HG02852 (cell line): ENCODE measurements at regions not wholly inside any gene's neighbourhood (a gene's known extent, or its start where the extent isn't known, plus 50 kb on each side); places are given as distances from the start of the nearest gene placed in this dataset.

ENCODE experiments used
- ATAC-seq: cut with Tn5 transposase; IDR thresholded peaks from one replicate; pipeline ENCODE4 v1.9.1; 2021; ENCODE audit warnings: mild to moderate bottlenecking, moderate library complexity; ENCODE audit not compliant: unreplicated experiment

DNA sequence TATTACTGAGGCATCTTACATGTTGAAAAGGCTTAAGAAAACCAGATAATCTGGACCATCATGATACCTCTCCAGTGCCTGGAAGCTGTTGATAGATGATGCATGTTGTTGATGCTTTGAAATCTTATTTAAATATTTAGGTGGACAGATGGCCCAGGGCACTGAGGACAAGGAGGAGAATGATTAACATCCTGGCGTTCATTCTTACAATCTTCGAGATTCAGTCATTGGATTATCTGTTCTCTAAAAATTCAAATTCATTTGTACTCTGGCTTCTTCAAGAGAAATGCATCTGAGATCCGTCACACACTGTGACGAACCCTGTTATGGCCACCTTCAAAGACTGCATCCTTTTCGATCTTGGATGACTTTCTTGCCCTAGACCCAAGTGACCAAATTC lies 121.3 kb upstream of the IGF1 start:
- no peak for ATAC-seq

DNA sequence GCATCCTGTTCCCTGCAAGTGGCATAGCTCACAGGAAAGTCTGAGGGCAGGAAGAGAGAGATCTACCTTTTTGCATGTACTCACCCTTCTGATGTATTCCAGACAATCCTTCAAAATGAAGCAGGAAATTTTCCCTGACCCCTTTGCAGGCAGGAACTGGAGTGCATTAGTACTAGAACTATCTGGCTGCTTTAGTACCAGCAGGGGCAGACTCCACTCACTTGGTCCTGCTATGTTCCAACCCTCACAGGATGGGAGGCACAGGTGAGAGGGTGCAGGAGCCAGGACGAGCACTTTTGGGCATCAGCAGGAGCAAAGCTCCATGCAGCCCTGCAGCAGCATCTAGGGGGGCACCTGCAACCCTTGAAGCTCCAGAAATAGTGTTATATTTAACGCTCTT lies 116.3 kb upstream of the IGF1 start:
- ATAC-seq, result no peak

DNA sequence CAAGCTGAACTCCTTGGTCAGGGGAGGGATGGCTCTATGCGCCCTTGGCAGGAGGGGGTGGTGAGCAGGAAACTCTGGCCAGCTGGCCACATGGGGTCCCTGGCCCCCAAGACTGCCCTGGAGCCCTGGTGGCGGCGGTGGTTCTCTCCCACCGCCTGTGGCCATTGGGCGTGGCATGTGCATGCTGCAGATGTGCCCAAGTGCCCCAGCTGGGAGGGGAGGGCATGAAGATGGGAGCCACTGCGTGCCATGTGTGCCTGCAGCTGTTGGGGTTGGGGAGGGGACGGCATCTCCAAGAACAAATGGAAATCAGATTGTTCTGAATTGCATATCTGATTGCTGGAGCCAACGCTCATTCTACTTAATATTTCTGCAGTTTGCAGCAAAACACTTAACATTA lies 115.7 kb upstream of the IGF1 start:
- ATAC-seq, result no peak

DNA sequence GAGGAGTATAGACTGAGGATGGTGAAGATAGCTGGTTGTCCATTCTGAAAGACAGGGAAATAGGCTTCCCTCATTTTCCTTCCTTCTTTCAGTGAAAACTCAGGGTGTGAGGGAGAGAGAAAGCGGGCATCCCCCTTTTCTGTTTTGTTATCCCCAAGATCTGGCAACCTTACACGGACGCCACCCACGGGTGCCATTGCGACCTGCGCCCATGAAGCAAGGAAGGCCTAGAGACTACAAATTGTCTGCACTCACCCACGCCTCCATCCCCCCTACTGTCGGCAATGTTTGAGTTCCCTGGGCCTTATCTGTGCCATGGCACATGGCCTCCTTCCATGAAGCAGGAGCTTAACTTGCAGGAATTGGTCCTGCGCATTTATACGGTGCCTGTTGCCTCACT lies 115.0 kb upstream of the IGF1 start:
- no peak for ATAC-seq

DNA sequence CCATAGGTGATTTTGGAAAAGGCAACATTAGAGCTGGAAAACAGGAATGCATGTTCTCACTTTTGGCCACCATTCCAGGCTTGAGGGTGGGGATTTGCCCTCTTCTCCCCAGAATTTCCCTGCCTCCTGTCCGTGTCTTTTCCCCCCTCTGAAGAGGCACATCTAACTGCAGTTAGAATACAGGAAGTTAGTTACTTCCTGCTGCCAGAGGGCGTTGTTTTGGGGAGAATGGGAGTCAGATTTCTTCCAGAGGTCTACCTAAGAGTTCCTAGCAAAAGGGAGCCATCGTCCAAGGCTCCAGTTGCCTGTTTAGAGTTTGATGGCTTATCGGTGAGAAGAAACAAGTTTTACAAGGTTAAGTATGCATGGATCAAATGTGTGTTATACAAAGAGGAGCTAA lies 112.8 kb upstream of the IGF1 start:
- no peak for ATAC-seq

DNA sequence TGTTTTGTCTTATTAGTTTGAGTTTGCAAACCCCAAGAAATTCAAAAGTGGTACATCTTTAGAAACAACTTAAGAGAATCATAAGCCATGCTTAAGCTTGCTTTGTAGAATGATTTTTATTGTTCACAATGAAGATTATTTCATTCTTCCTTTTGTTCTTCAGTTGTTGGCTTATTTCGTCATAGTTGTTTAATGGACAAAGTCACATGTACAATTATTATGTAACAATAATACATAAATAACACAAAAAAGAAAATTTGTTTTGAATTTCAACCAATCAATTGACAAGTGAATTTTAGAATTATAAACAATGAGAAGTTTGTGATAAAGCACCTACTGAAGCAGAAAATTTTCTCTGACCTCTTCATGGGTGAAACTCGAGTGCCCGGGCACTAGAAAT lies 111.8 kb upstream of the IGF1 start:
- no peak for ATAC-seq

DNA sequence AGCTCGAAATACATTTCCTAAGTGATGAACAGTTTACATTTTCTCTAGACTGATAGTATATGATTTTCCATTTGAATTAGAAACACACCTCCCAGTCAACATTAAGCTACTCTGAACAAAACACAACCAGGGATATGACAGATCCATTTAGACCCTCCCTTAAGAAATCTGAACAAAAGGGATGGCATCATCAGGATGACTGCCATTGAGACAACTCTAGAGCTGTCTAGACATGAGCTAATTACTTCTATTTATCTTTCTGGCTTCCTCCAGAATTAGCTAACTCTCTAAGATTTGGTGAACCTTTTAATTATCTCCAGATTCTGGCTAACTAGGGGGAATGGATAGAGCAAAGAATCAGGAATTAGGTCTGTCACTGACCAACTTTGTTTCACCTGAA lies 92.9 kb upstream of the IGF1 start:
- ATAC-seq, result no peak

DNA sequence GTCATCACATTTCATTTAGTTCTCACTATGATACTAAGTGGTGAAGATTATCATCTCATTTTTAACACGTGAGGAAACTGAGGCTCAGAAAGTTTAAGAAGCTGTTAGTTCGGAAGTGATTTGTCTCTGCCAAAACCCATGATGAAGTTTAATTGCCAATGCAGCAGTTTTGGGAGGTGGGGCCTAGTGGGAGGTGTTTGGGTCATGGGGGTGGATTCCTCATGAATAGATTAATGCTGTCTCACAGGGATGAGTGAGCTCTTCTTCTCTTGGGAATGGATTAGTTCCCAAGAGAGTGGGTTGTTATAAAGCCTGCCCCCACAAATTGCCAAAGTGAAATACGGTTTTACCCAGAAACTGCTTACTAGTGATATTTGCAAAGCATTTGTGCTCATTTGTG lies 91.5 kb upstream of the IGF1 start:
- ATAC-seq, result no peak

DNA sequence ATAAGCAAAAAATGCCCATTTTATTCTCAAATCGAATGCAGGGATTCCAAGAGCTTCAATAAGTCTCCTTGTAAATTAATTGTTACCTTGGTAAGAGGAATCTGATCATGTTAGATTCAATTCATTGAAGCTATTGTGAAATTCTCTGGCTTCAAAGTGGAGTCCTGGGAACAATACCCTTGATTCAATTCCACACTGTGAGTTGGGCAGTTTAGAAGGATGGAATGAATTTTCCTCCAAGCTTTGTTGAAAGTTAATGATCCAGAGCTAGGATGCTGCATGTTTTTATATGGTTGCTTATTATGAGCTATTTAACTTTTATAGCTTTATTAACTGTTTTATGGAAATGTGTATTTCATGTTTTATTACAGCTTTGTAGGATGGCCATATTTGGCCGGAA lies 89.9 kb upstream of the IGF1 start:
- ATAC-seq, result no peak

DNA sequence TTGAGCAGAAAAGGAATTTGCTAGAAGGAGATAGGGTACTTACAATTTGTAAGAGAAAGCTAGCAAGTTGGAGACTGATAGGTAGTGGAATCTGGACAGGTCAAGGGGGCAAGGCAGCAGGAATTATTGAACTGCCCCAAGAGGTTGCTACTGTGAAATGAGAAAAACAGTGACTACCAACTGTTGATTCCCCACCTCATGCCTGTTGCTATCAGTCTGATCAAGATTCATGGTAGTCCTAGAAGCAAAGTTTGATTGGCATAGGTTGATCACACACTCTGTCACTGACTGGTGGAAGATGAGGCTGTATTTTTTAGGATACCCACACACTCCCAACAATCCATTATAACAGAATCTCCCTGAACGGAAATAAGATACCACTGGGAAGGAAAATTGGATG lies 89.4 kb upstream of the IGF1 start:
- no peak for ATAC-seq

DNA sequence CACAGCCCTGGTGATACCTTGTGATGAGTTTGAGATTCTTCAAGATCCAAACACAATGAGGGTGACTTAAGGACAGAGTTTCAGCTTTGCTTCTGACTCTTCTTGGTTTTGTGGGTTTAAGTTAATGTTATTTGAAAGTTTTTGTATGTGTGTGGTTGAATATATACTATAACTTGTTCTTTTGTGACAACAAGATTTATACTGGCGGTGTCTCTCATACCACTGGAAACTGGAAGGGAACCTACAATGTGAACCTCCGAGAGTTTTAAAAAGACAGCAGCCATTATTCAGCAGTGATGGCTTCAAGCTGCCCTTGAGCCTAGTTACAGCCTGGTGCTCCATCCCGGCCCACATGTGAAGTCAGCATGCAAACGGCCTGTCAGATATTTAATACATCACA lies 87.9 kb upstream of the IGF1 start:
- ATAC-seq, result no peak

DNA sequence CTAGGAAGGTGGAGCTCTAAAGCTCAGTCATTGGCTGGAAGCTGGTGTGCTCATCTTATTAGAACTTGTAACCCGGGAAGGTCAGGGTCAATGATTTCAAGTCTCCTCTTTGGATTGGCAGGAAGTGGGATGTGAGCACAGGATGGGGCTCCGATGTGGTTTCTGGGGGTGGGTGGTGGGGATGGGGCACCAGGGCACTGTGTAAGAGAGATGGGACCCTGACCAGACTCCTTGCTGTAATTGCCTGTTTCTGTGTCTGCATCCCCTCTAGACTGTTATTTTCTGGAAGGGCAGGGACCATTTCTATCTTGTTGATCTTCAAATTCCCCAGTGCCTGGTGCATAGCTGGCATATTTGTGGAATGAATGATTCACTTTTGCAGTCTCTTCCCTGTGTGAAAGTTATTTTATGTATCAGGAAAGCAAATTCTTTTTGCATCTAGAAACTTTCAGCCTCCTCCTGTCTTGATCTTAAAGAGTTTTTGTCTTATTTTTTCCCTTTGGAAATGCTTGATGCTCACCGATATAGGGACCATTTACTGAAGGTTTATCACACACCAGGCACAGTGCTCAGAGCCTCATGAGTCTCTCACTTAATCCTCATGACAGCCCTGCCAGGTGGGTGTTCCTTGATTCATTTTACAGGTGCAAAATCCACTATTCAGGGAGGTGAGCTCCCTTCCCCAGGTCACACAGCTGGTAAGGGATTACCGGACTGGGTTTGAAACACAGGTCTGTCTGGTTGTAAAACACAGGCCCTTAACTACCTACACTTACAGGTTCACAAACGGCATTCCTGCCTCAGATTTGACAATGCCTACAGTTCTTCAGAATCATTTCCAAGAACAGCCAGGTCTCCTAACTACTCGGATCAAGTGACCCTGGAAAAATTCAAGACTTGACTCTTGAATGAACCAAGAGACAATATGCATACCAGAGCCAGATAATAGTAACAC lies 86.9 kb upstream of the IGF1 start:
- no peak for ATAC-seq

DNA sequence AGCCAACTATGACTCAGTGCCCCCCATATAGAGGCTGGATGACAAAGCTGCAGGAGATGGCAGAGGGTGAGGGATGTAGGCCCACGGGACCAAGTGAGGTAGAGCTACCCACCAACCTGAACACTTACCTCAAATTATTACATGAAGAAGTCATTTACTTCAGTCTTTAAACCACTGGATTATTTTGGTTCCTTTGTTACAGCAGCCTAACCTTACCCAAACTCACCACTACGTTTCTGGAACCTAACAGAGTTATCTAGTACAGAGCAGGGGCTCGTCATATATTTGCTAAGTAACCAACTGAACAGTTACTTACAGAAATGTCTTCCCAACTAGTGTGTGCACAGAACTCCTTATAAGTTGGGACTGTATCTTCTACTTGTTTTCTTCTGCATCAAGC lies 85.2 kb upstream of the IGF1 start:
- no peak for ATAC-seq

DNA sequence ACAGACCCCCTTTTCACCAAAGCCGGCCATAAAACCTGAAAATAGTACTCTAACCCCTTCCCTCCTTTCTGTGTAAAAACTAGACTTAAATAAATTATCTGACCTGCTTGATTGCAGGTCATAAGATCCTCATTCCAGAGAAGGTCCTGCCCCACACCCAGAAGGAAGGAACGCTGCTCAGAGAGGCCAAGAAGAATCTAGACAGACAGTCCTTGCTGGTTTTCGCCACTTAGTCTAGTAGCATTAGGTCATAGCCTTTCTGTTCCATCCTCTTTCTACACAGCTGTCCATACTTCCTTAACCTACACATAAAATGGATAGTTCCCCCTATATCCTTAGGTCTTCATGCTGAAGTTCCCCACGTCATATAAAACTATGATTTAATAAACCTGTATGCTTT lies 83.7 kb upstream of the IGF1 start:
- no peak for ATAC-seq

DNA sequence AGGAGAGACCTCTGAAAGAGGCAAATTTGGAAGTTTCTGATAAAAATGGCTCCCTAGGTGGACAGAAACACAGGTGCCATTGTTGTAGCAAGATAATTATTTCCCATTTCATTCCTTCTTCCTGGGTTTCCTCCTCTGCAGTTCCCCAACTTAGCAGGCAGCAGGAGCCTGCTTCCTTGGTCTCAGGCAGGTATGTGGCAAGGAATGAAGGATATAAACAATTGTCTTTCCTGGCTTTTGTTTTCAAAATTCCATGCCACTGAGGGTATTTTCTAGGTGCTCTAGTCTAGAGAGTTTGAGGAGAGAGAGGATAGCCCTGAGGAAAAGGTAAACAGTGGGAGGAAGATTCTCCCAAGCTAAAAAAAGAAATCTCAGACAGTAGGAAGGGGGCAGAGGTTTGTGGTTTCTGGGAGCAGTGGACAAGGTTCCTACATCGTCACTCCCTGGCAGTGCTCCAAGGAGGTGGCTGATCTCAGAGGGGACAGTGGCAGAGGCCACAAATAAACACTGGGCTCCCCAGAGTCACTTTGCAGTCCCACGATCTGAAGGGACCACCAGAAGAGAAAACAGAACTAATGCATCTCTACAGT lies 82.6 kb upstream of the IGF1 start:
- no peak for ATAC-seq

DNA sequence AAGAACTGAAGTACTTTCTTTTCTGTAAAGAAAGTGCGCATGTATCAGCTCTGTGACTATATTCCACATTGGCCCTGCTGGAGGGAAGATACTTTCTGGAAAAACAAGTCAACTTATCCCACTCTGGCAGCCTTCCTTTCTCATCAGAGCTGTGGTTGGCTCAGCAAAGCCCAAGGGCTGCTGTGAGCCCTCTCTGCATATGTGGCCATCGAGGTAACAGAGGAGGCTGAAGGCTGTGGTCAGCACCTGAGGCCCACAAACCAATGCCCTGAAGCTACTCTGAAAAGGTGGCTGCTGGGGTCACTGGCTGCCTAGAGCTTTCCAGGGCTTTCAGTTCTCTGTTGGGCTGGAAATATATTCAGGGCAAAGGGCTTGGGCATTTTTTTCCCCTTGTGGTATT lies 70.8 kb upstream of the IGF1 start:
- ATAC-seq, result no peak

DNA sequence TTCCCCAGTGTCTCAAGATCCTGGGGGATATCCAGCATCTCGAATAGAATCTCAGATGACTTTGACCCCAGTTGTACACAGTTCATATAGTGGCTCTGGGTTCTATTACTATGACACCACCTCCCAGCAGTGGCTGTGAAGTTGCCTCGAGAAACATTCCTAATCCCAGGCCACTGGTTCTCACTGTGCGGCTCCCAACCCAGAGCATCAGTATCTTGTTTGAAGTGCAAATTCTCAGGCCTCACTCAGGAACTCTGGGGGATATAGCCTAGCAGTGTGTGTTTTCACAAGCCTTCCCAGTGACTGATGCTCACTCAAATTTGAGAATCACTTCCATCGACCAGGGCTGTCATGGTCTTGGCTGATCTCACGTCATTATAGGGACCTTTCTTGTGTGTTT lies 69.3 kb upstream of the IGF1 start:
- ATAC-seq, result no peak

DNA sequence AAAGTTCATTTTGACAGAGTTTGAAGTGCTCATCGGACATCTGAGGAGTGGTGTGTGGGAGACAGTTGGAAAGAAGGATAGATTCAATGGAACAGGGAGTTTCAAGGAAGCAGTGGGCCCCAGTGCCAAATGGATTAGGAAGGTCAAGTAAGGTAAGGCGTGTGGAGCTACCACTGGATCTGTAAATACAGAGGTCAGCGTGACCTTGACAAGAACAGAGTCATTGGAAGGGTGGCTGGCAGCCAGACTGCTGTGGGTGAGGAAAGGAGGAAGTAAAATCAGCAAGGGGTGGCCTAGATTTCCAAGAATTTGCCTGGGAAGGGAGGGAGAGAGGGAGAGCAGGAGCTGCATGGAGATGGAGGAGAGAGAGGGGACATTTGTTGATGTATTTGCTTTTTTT lies 68.2 kb upstream of the IGF1 start:
- no peak for ATAC-seq

DNA sequence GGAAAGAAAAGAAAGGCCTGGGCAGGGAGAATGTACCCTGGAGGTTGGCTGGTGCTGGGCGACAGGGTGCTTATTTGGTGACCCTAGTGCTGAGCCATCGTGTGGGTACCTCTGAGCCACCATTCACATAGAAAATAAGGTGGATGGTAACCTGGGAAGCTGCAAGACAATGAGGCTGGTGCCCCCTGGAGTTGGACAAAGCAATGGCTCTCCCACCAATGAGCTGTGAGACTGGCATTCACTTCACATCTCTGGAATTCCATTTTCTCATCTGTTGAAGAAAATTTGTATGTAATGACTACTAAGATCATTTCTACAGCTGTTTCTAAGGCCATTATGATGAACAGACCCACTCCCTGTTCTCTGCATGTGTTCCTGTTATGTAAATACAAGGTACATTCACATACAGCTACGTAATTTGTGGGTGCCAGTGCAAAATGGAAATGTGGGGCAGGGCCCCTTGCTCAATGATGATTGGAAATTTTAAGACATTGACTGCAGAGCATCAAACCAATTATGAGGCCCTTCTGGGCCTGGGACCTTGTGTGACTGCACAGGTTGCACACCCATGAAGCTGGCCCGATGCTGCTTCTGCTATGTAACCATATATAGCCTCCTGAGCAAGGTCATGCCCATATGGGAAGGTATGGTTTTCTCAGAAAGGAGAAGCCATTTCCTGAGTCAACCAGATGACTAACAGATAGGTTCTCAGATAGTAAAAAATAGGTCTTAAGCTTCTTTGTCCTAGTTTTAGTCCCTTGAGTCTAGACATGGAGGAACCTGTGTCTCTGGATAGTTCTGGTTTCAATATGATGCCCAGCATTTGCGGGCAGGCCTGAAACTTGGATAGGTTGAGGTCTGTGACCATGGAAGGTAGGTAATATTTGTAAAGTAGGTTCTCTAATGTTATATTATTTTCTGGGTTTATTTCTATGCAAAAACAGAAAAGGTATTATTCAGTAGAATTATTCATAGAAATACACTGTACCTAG lies 63.4 kb upstream of the IGF1 start:
- ATAC-seq, result no peak

DNA sequence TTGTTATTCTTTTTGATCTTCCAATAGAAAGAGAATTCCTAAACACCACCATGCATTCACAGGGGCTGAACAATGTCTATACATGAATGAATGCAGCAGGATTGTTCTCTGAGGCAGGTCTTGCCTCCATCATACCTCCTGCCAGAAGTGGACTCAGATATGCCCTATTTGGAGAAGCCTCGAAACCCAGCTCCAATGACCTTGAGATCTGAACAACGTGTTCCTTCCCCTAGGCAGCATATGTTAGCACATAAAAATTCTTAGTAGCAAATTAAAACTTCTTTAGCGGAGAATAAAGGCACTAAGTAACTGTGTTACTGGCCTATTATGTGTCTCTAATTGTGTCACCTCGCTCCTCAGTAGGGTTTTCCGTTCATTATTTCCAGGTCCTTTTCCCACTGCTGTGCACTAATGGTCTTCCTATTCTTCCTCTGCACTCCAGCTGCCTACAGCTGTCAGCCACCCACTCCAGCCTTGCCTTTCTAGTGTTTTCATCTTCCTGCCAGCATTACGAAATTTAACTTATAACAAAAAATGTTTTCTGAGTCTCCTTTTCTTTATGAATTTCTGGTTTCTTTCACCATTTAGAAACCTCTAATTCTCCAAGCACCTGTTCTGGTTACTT lies 62.6 kb upstream of the IGF1 start:
- no peak for ATAC-seq

DNA sequence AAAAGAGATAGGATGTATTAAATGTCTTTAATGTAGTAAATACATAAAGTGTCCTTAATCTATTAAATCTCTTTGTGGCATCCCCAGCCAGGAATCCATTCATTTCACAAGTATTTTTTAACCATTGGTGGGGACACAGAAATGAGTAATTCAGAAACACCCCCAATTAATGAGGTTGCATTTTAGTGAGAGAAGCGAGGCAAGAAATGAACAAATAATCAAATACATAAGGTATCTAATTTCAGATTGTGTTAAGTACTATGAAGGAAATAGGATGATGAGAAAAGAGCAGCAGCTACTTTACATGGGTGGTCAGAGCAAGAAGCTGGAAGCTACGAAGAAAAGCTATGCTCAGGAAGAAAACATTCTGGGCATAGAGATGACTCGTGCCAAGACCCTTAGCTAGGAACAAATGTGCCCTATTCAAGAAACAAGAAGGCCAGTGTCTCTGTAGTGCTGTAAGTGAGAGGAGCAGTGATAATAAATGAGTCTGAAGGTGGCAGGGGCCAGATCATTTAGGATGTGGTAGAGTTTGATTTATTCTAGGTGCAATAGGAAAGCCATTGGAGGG lies 60.5 kb upstream of the IGF1 start:
- ATAC-seq, result no peak
